GM12878 (cell line): ENCODE measurements at regions not wholly inside any gene's neighbourhood (a gene's known extent, or its start where the extent isn't known, plus 50 kb on each side); places are given as distances from the start of the nearest gene placed in this dataset.

Source experiments
- ATAC-seq: fragments of 200-7000 bp; cut with Tn5 transposase; 3 replicates; pipeline ENCODE4 v1.9.1; 2020; ENCODE audit warnings: mild to moderate bottlenecking, moderate library complexity
- BruUV-seq: library from RNA; stranded (reverse); fragments of 400-500 nt; replicated peaks from 2 replicates; lab custom pipeline; 2021; lab: Mats Ljungman, UMichigan
- CTCF ChIA-PET: fragments of 300-600 bp; sonication (Branson Sonifier 250); formaldehyde crosslinking; extraction: SDS; loops from one replicate; lab custom pipeline; 2021; ENCODE audit warnings: inconsistent platforms; lab: Yijun Ruan, JAX
- POLR2A ChIA-PET: fragments of 350-600 bp; formaldehyde crosslinking; extraction: SDS; loops from one replicate; lab custom pipeline; 2021; ENCODE audit warnings: inconsistent platforms; lab: Charles Lee
- RAD21 ChIA-PET: fragments of 300-600 bp; sonication (Branson Sonifier 250); formaldehyde crosslinking; loops from one replicate; lab custom pipeline; 2023; ENCODE audit warnings: antibody characterized with exemption; ENCODE audit not compliant: unreplicated experiment; lab: Charles Lee
- SMC1A ChIA-PET: fragments of 300-600 bp; sonication (Branson Sonifier 250); formaldehyde crosslinking; loops from one replicate; lab custom pipeline; 2023; ENCODE audit not compliant: unreplicated experiment, uncharacterized antibody; lab: Charles Lee
- DNase-seq: peaks from one replicate; pipeline ENCODE4 v3.0.0-alpha.2; 2011; ENCODE audit warnings: low read depth, low spot score
- FAIRE-seq: peaks from 3 replicates; lab custom pipeline; 2011; peaks lifted over from hg19 to GRCh38; lab: Jason Lieb, UNC
- H2AFZ ChIP-seq: 2 replicates; pipeline ENCODE4 v1.6.0; 2011; ENCODE audit warnings: low read depth, low read length, control low read depth; ENCODE audit not compliant: control insufficient read depth
- H3K27ac ChIP-seq: 2 replicates; pipeline ENCODE4 v1.5.1; 2011; ENCODE audit warnings: control low read depth; ENCODE audit not compliant: control insufficient read depth, insufficient read depth
- H3K27me3 ChIP-seq, 2 experiments: replicated peaks in 1 of 2; 2 replicates each; pipeline versions ENCODE4 v1.6.0 to v1.6.1; 2011; ENCODE audit warnings: low read length in 1 of 2; ENCODE audit not compliant: control insufficient read depth in 2 of 2, insufficient read depth in 2 of 2
- H3K36me3 ChIP-seq, 2 experiments: 2 replicates each; pipeline ENCODE4 v1.5.1; 2011; ENCODE audit warnings: low read length in 1 of 2; ENCODE audit not compliant: control insufficient read depth in 2 of 2, insufficient read depth in 2 of 2
- H3K4me1 ChIP-seq: 2 replicates; pipeline ENCODE4 v1.6.1; 2011; ENCODE audit warnings: mild to moderate bottlenecking, low read length, moderate library complexity, mixed read lengths; ENCODE audit not compliant: control insufficient read depth, insufficient read depth
- H3K4me2 ChIP-seq: 2 replicates; pipeline ENCODE4 v1.6.0; 2011; ENCODE audit warnings: control low read depth; ENCODE audit not compliant: control insufficient read depth, insufficient read depth
- H3K4me3 ChIP-seq: fragments of 200-600 bp; sonication (generic); 2 replicates; pipeline ENCODE4 v1.5.1; 2016
- H3K79me2 ChIP-seq: 2 replicates; pipeline ENCODE4 v1.6.0; 2011; ENCODE audit warnings: low read length; ENCODE audit not compliant: control insufficient read depth, insufficient read depth
- H3K9ac ChIP-seq: 2 replicates; pipeline ENCODE4 v1.8.0; 2011; ENCODE audit warnings: low read length, control low read depth, mixed read lengths; ENCODE audit not compliant: control insufficient read depth, insufficient read depth
- H3K9me3 ChIP-seq: replicated peaks from 3 replicates; pipeline ENCODE4 v1.5.1; 2011; ENCODE audit warnings: mild to moderate bottlenecking, low read length; ENCODE audit not compliant: control insufficient read depth, insufficient read depth
- H4K20me1 ChIP-seq: 2 replicates; pipeline ENCODE4 v1.6.0; 2011; ENCODE audit not compliant: control insufficient read depth, insufficient read depth
- BHLHE40 ChIP-seq, 2 experiments: fragments of 450-650 bp in 1 of 2; IDR thresholded peaks; 2 replicates each; pipeline ENCODE4 v1.6.1; 2011 to 2017; ENCODE audit warnings: low read depth in 2 of 2, borderline replicate concordance in 1 of 2, improper control_type of control experiment in 1 of 2, low read length in 1 of 2, mild to moderate bottlenecking in 1 of 2
- CBX5 ChIP-seq: sonication (generic); IDR thresholded peaks from 2 replicates; pipeline ENCODE4 v1.6.1; 2016; ENCODE audit warnings: low read depth, moderate library complexity, mild to moderate bottlenecking, inconsistent platforms
- CHD1 ChIP-seq: IDR thresholded peaks from 2 replicates; pipeline ENCODE4 v1.6.1; 2012; ENCODE audit warnings: low read depth, low read length, improper control_type of control experiment
- ESRRA ChIP-seq: IDR thresholded peaks from 2 replicates; pipeline ENCODE4 v1.6.1; 2012; ENCODE audit warnings: mild to moderate bottlenecking, low read length, improper control_type of control experiment
- FOXK2 ChIP-seq: fragments of 450-650 bp; IDR thresholded peaks from 2 replicates; pipeline ENCODE4 v1.6.1; 2017; ENCODE audit warnings: mild to moderate bottlenecking, moderate library complexity
- HDAC6 ChIP-seq: fragments of 200-600 bp; sonication (generic); IDR thresholded peaks from one replicate; pipeline ENCODE4 v1.8.0; 2017; ENCODE audit warnings: antibody characterized with exemption; ENCODE audit not compliant: unreplicated experiment
- KAT2A ChIP-seq: conservative IDR thresholded peaks from 2 replicates; pipeline ENCODE4 v1.6.1; 2011; ENCODE audit warnings: low read depth, low read length; ENCODE audit not compliant: control insufficient read depth
- MEF2A ChIP-seq: IDR thresholded peaks from 2 replicates; pipeline ENCODE4 v1.6.1; 2011; ENCODE audit warnings: low read depth, mild to moderate bottlenecking, low read length, moderate library complexity; ENCODE audit not compliant: insufficient read depth
- MXI1 ChIP-seq: fragments of 150-350 bp; IDR thresholded peaks from 2 replicates; pipeline ENCODE4 v1.6.1; 2011; ENCODE audit warnings: low read depth, mild to moderate bottlenecking, inconsistent platforms, low read length, improper control_type of control experiment
- RAD51 ChIP-seq: fragments of 450-650 bp; IDR thresholded peaks from 2 replicates; pipeline ENCODE4 v1.6.1; 2016; ENCODE audit warnings: moderate library complexity, mild to moderate bottlenecking, inconsistent platforms
- RBBP5 ChIP-seq: fragments of 200-600 bp; sonication (generic); conservative IDR thresholded peaks from 2 replicates; pipeline ENCODE4 v1.6.1; 2016
- RCOR1 ChIP-seq: conservative IDR thresholded peaks from 2 replicates; pipeline ENCODE4 v1.6.1; 2012; ENCODE audit warnings: low read depth, low read length, improper control_type of control experiment
- SMARCA5 ChIP-seq: fragments of 450-650 bp; IDR thresholded peaks from 2 replicates; pipeline ENCODE4 v1.6.1; 2017; ENCODE audit warnings: mild to moderate bottlenecking
- TCF12 ChIP-seq: IDR thresholded peaks from 2 replicates; pipeline ENCODE4 v1.6.1; 2011; ENCODE audit warnings: low read depth, mild to moderate bottlenecking, low read length
- ZNF384 ChIP-seq: IDR thresholded peaks from 2 replicates; pipeline ENCODE4 v1.6.1; 2012; ENCODE audit warnings: low read depth, mild to moderate bottlenecking, low read length, improper control_type of control experiment, borderline replicate concordance
- ZSCAN29 ChIP-seq: fragments of 450-650 bp; IDR thresholded peaks from 2 replicates; pipeline ENCODE4 v1.6.1; 2017; ENCODE audit warnings: mild to moderate bottlenecking, moderate library complexity
- WGBS: methylation state at CpG from one replicate; pipeline ENCODE4 v1.1.6; 2016; ENCODE audit warnings: low lambda C conversion rate; ENCODE audit not compliant: insufficient replicate concordance, insufficient coverage; ENCODE audit errors: missing lambda C conversion rate; 5-methylcytosine and 5-hydroxymethylcytosine counted together
- in situ Hi-C: fragments of 300-500 bp; cut with MboI; formaldehyde crosslinking; loops from 9 replicates; pipeline ENCODE4 v1.14.3; 2018; ENCODE audit warnings: mixed read lengths
- intact Hi-C: fragments of 100-400 bp; cut with micrococcal nuclease; formaldehyde crosslinking; loops from one replicate; pipeline ENCODE4 v1.14.2; 2022; ENCODE audit not compliant: unreplicated experiment
- TF ChIP-seq, protein P1 (sequence below): fragments of 450-650 bp; IDR thresholded peaks from 2 replicates; pipeline ENCODE4 v1.6.1; 2017; ENCODE audit warnings: mild to moderate bottlenecking, moderate library complexity
- TF ChIP-seq, protein P2 (sequence below): fragments of 450-650 bp; IDR thresholded peaks from 2 replicates; pipeline ENCODE4 v1.6.1; 2018; ENCODE audit warnings: borderline replicate concordance, mild to moderate bottlenecking; ENCODE audit not compliant: partially characterized antibody

DNA sequence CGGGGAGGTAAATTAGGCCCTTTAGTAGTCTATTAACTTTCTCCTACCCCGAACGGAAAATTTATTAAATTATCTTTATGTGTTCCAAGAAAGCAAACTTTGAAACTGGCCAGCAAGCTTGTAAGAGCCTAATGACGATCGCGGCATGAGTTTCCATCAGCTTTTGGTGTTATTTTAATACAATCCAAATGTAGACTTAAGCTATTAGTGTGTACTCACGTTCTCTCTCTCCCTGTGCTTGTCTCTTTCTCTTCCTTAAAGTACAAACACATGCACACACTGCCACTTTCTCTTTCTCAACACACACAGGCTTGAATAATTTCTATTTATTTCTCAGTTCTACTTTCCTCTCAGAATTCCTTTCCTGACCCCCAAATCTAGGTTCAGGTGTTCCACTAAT, 108.8 kb upstream of the MME start (continued):
- TF ChIP-seq, protein P1, sequence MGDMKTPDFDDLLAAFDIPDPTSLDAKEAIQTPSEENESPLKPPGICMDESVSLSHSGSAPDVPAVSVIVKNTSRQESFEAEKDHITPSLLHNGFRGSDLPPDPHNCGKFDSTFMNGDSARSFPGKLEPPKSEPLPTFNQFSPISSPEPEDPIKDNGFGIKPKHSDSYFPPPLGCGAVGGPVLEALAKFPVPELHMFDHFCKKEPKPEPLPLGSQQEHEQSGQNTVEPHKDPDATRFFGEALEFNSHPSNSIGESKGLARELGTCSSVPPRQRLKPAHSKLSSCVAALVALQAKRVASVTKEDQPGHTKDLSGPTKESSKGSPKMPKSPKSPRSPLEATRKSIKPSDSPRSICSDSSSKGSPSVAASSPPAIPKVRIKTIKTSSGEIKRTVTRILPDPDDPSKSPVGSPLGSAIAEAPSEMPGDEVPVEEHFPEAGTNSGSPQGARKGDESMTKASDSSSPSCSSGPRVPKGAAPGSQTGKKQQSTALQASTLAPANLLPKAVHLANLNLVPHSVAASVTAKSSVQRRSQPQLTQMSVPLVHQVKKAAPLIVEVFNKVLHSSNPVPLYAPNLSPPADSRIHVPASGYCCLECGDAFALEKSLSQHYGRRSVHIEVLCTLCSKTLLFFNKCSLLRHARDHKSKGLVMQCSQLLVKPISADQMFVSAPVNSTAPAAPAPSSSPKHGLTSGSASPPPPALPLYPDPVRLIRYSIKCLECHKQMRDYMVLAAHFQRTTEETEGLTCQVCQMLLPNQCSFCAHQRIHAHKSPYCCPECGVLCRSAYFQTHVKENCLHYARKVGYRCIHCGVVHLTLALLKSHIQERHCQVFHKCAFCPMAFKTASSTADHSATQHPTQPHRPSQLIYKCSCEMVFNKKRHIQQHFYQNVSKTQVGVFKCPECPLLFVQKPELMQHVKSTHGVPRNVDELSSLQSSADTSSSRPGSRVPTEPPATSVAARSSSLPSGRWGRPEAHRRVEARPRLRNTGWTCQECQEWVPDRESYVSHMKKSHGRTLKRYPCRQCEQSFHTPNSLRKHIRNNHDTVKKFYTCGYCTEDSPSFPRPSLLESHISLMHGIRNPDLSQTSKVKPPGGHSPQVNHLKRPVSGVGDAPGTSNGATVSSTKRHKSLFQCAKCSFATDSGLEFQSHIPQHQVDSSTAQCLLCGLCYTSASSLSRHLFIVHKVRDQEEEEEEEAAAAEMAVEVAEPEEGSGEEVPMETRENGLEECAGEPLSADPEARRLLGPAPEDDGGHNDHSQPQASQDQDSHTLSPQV = no peak
- TF ChIP-seq CHD1 (no peak), ESRRA (no peak), MXI1 (no peak)
- TF ChIP-seq, protein P2, sequence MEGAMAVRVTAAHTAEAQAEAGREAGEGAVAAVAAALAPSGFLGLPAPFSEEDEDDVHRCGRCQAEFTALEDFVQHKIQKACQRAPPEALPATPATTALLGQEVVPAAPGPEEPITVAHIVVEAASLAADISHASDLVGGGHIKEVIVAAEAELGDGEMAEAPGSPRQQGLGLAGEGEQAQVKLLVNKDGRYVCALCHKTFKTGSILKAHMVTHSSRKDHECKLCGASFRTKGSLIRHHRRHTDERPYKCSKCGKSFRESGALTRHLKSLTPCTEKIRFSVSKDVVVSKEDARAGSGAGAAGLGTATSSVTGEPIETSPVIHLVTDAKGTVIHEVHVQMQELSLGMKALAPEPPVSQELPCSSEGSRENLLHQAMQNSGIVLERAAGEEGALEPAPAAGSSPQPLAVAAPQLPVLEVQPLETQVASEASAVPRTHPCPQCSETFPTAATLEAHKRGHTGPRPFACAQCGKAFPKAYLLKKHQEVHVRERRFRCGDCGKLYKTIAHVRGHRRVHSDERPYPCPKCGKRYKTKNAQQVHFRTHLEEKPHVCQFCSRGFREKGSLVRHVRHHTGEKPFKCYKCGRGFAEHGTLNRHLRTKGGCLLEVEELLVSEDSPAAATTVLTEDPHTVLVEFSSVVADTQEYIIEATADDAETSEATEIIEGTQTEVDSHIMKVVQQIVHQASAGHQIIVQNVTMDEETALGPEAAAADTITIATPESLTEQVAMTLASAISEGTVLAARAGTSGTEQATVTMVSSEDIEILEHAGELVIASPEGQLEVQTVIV = no peak

DNA sequence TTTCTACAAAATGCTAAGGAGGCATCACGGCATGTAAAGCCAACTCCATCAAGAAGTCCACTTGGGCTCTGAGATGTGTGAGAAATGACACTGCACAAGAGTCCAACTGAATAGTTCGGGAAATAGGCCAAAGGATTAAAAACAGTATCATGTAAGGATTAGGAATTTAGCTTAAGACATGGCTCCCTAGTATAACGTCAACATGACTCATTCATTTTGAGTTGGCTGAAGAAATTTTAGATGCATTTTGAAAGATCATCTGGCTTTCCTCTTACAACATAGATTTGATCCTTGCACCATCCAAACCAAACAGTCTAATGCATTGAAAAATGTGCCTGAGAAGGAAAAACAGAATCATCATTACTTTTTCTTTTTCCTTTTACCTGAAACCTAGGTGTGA, 109.3 kb upstream of the MME start:
- H3K4me2 ChIP-seq = no peak overlapping the region
- no peak overlapping the region for H3K27ac ChIP-seq
- no peaks in the 10 kb centered on the region for H3K4me1 ChIP-seq
- ChIA-PET POLR2A (no interaction called here), SMC1A (interaction anchor here (1.3 kb wide), 1 partner anchor 160 kb away, joined by 3 read pairs; no protein-coding TSS in a partner anchor), RAD21 (no interaction called here), CTCF (no interaction called here)
- no peaks in the 10 kb centered on the region for H3K36me3 ChIP-seq
- H3K4me3 ChIP-seq = no peak overlapping the region
- no peak for DNase-seq
- no peaks in the 10 kb centered on the region for H3K9me3 ChIP-seq
- no TSS peak for BruUV-seq
- no peaks in the 10 kb centered on the region for H3K27me3 ChIP-seq
- no peak overlapping the region for H2AFZ ChIP-seq
- FAIRE-seq = no peak
- no peaks in the 10 kb centered on the region for H3K79me2 ChIP-seq
- no peaks in the 10 kb centered on the region for H4K20me1 ChIP-seq
- intact Hi-C loops (no loop called here), in situ Hi-C loops (no loop called here)
- 35% methylated on average over 3 of the region's 3 CpGs for WGBS
- no peak for ATAC-seq
- no peak overlapping the region for H3K9ac ChIP-seq
- no peak for TF ChIP-seq MEF2A
- TF ChIP-seq HDAC6 = no peak
- no peak for TF ChIP-seq RCOR1
- TF ChIP-seq RAD51 = no peak
- TF ChIP-seq ZSCAN29 = no peak
- no peak for TF ChIP-seq BHLHE40 (IDR thresholded peaks at IDR 0.05; ENCODE audit: borderline replicate concordance in 1 of 2, low read depth in 2 of 2, low read length in 1 of 2)
- TF ChIP-seq TCF12 = no peak
- TF ChIP-seq FOXK2 = no peak
- TF ChIP-seq ZNF384 = no peak
- no peak for TF ChIP-seq SMARCA5
- TF ChIP-seq RBBP5 = no peak
- TF ChIP-seq KAT2A = no peak
- TF ChIP-seq CBX5 = no peak
